ENCODE measurements at regions not wholly inside any gene's neighbourhood (a gene's known extent, or its start where the extent isn't known, plus 50 kb on each side); places are given as distances from the start of the nearest gene placed in this dataset.

GRCh38 chr5:89262030-89262429 is 379.0 kb upstream of the MEF2C start:
- DNase-seq (ENCODE audit: low read depth in 3 of 3, low spot score in 2 of 3) = no peak

GRCh38 chr5:89260254-89260653 is 377.3 kb upstream of the MEF2C start:
- no peak for DNase-seq (ENCODE audit: low read depth in 3 of 3, low spot score in 2 of 3)

- DNase-seq (ENCODE audit: low read depth in 3 of 3, low spot score in 2 of 3) = no peak
Observed at GRCh38 chr5:89255845-89256463, 373.0 kb upstream of the MEF2C start.

GRCh38 chr5:89253666-89254352 is 370.8 kb upstream of the MEF2C start:
- no peak for DNase-seq (ENCODE audit: low read depth in 3 of 3, low spot score in 2 of 3)

GRCh38 chr5:89246864-89247263 is 363.9 kb upstream of the MEF2C start:
- no peak for DNase-seq (ENCODE audit: low read depth in 3 of 3, low spot score in 2 of 3)

GRCh38 chr5:89246252-89246651 is 363.3 kb upstream of the MEF2C start:
- DNase-seq (ENCODE audit: low read depth in 3 of 3, low spot score in 2 of 3) = no peak

- no peak for DNase-seq (ENCODE audit: low read depth in 3 of 3, low spot score in 2 of 3)
Observed at GRCh38 chr5:89243611-89244010, 360.6 kb upstream of the MEF2C start.

GRCh38 chr5:89241186-89241585 is 358.2 kb upstream of the MEF2C start:
- DNase-seq (ENCODE audit: low read depth in 3 of 3, low spot score in 2 of 3) = no peak

- no peak for DNase-seq (ENCODE audit: low read depth in 3 of 3, low spot score in 2 of 3)
Observed at GRCh38 chr5:89236900-89237299, 353.9 kb upstream of the MEF2C start.

- DNase-seq (ENCODE audit: low read depth in 3 of 3, low spot score in 2 of 3) = no peak
Observed at GRCh38 chr5:89233462-89233861, 350.5 kb upstream of the MEF2C start.

- no peak for DNase-seq (ENCODE audit: low read depth in 3 of 3, low spot score in 2 of 3)
Observed at GRCh38 chr5:89232139-89232603, 349.2 kb upstream of the MEF2C start.

- DNase-seq (ENCODE audit: low read depth in 3 of 3, low spot score in 2 of 3) = no peak
Observed at GRCh38 chr5:89230178-89230577, 347.2 kb upstream of the MEF2C start.

- no peak for DNase-seq (ENCODE audit: low read depth in 3 of 3, low spot score in 2 of 3)
Observed at GRCh38 chr5:89229331-89230070, 346.5 kb upstream of the MEF2C start.

- no peak for DNase-seq (ENCODE audit: low read depth in 3 of 3, low spot score in 2 of 3)
Observed at GRCh38 chr5:89228355-89228754, 345.4 kb upstream of the MEF2C start.

GRCh38 chr5:89218364-89218763 is 335.4 kb upstream of the MEF2C start:
- DNase-seq (ENCODE audit: low read depth in 3 of 3, low spot score in 2 of 3) = no peak

GRCh38 chr5:89216606-89217005 is 333.6 kb upstream of the MEF2C start:
- no peak for DNase-seq (ENCODE audit: low read depth in 3 of 3, low spot score in 2 of 3)

- no peak for DNase-seq (ENCODE audit: low read depth in 3 of 3, low spot score in 2 of 3)
Observed at GRCh38 chr5:89213573-89213972, 330.6 kb upstream of the MEF2C start.

GRCh38 chr5:89211836-89212235 is 328.9 kb upstream of the MEF2C start:
- DNase-seq (ENCODE audit: low read depth in 3 of 3, low spot score in 2 of 3) = no peak

GRCh38 chr5:89208811-89209210 is 325.8 kb upstream of the MEF2C start:
- DNase-seq (ENCODE audit: low read depth in 3 of 3, low spot score in 2 of 3) = no peak

GRCh38 chr5:89208392-89208791 is 325.4 kb upstream of the MEF2C start:
- no peak for DNase-seq (ENCODE audit: low read depth in 3 of 3, low spot score in 2 of 3)

GRCh38 chr5:89204756-89205155 is 321.8 kb upstream of the MEF2C start:
- no peak for DNase-seq (ENCODE audit: low read depth in 3 of 3, low spot score in 2 of 3)

GRCh38 chr5:89203611-89204010 is 320.6 kb upstream of the MEF2C start:
- DNase-seq (ENCODE audit: low read depth in 3 of 3, low spot score in 2 of 3) = no peak
